Adrenal gland (tissue), 9 donors: ENCODE measurements at regions not wholly inside any gene's neighbourhood (a gene's known extent, or its start where the extent isn't known, plus 50 kb on each side); places are given as distances from the start of the nearest gene placed in this dataset.
A peak's percentile ranks its signal among the peaks of the same experiment; 100 is the strongest.
"Not testable (repeated sequence)": the region's sequence is repeated elsewhere in the genome, so short reads cannot be mapped to it uniquely, and the experiment has no call there.

Experiments used
- DNase-seq, 7 donors: peaks; one replicate each; pipeline ENCODE4 v3.0.0-alpha.2; 2019 to 2020
- H3K27ac ChIP-seq, 5 donors: fragments of 200-600 bp; sonication (generic) in 4 of 5; 1 replicate in 3 of 5; 2 replicates in 2 of 5; pipeline versions ENCODE4 v1.5.1 to v1.8.0; 2016 to 2020; ENCODE audit warnings: mild to moderate bottlenecking in 1 of 5
- H3K27me3 ChIP-seq: fragments of 200-600 bp; 2 replicates; pipeline ENCODE4 v1.8.0; 2021
- H3K36me3 ChIP-seq, 2 donors: fragments of 200-600 bp; replicated peaks in 1 of 2; 1 replicate in 1 of 2; 2 replicates in 1 of 2; pipeline versions ENCODE4 v1.5.1 to v1.8.0; 2018 to 2022
- H3K4me1 ChIP-seq, 2 donors: fragments of 200-600 bp; replicated peaks in 1 of 2; 1 replicate in 1 of 2; 2 replicates in 1 of 2; pipeline versions ENCODE4 v1.5.1 to v1.8.0; 2018 to 2021
- H3K4me3 ChIP-seq, 4 donors: fragments of 200-600 bp; sonication (generic) in 3 of 4; one replicate each; pipeline ENCODE4 v1.5.1; 2016 to 2018
- H3K9me3 ChIP-seq, 3 donors: fragments of 200-600 bp; sonication (generic) in 1 of 3; replicated peaks in 1 of 3; 1 replicate in 2 of 3; 2 replicates in 1 of 3; pipeline versions ENCODE4 v1.5.1 to v1.8.0; 2016 to 2021
- CTCF ChIP-seq, 6 experiments: fragments of 450-650 bp in 4 of 6; fragments of 200-600 bp in 2 of 6; sonication (generic) in 1 of 6; IDR thresholded peaks; 1 replicate in 5 of 6; 2 replicates in 1 of 6; pipeline versions ENCODE4 v1.5.1 to v1.8.0; 2016 to 2021; ENCODE audit warnings: antibody characterized with exemption in 6 of 6, mild to moderate bottlenecking in 2 of 6, moderate library complexity in 1 of 6
- POLR2A ChIP-seq, 2 donors: fragments of 450-650 bp; IDR thresholded peaks; one replicate each; pipeline ENCODE4 v1.6.1; 2017; ENCODE audit warnings: antibody characterized with exemption in 2 of 2, mild to moderate bottlenecking in 2 of 2, moderate library complexity in 1 of 2
- WGBS, 4 donors: extraction: QIAGEN DNeasy Blood & Tissue Kit in 2 of 4; methylation state at CpG; one replicate each; pipeline versions ENCODE4 v1.1.5 to v1.1.7; 2013 to 2017; 5-methylcytosine and 5-hydroxymethylcytosine counted together
- intact Hi-C, 2 donors: fragments of 100-400 bp; cut with DNase I; formaldehyde crosslinking; loops; one replicate each; pipeline versions ENCODE4 v1.14.1 to v1.15.0; 2022 to 2023
- donor health status: healthy with polysubstance abuse.
- donor health status: Bipolar disorder and iron deficiency.
- donor health status: DM: yes; HTN: yes; CAD: no.
- donor health status: DM: no; HTN: no; CAD: no.
- donor health status: DM: no; HTN: no; CAD: no.

GRCh38 chr20:30286157-30286556 lies 971.3 kb upstream of the DEFB115 start:
- Histone ChIP-seq H3K4me1 (no peaks in the 10 kb centered on the region), H3K27me3 (no peaks in the 10 kb centered on the region), H3K27ac (no peak overlapping the region), H3K9me3 (no peaks in the 10 kb centered on the region), H3K4me3 (no peak overlapping the region), H3K36me3 (no peaks in the 10 kb centered on the region)
- intact Hi-C loops: no loop called here
- 76 to 85% (median 83%) methylated on average over 15 of the region's 15 CpGs for WGBS, 4 donors
- TF ChIP-seq CTCF (IDR thresholded peaks at IDR 0.05) (no peak), POLR2A (IDR thresholded peaks at IDR 0.05) (no peak)
- DNase-seq: no peak

GRCh38 chr20:30287459-30287858 lies 970.0 kb upstream of the DEFB115 start:
- H3K9me3 ChIP-seq, H3K36me3 ChIP-seq, H3K4me3 ChIP-seq, intact Hi-C loops, H3K4me1 ChIP-seq, H3K27me3 ChIP-seq, DNase-seq, H3K27ac ChIP-seq: not testable (repeated sequence)
- 88 to 90% (median 89%) methylated on average over 10 to 22 of the region's 22 CpGs for WGBS, 4 donors

GRCh38 chr20:30288346-30288745 lies 969.1 kb upstream of the DEFB115 start:
- Histone ChIP-seq H3K4me3 (no peak overlapping the region), H3K27me3 (no peaks in the 10 kb centered on the region), H3K4me1 (no peaks in the 10 kb centered on the region), H3K36me3 (no peaks in the 10 kb centered on the region), H3K27ac (no peak overlapping the region), H3K9me3 (no peaks in the 10 kb centered on the region)
- WGBS, 4 donors: 59 to 75% (median 68%) methylated on average over 10 of the region's 10 CpGs
- intact Hi-C loops: no loop called here
- no peak for DNase-seq
- TF ChIP-seq POLR2A (IDR thresholded peaks at IDR 0.05): no peak
- no peak for TF ChIP-seq CTCF (IDR thresholded peaks at IDR 0.05)

- H3K4me1 ChIP-seq, H3K36me3 ChIP-seq, H3K4me3 ChIP-seq, DNase-seq, H3K9me3 ChIP-seq, H3K27me3 ChIP-seq, intact Hi-C loops, H3K27ac ChIP-seq: not testable (repeated sequence)
- WGBS, 4 donors: 25 to 83% (median 40%) methylated on average over 11 of the region's 11 CpGs
Measured at GRCh38 chr20:30289049-30289448, 968.4 kb upstream of the DEFB115 start.

- 15 to 81% (median 36%) methylated on average over 20 to 27 of the region's 27 CpGs for WGBS, 4 donors
- H3K4me1 ChIP-seq, H3K9me3 ChIP-seq, H3K27me3 ChIP-seq, H3K36me3 ChIP-seq, intact Hi-C loops: not testable (repeated sequence)
- peak in 1 of 7 donors; percentile 26 for DNase-seq
- Histone ChIP-seq H3K4me3 (peak overlapping the region in 2 of 4 donors; percentile 11 to 13), H3K27ac (peak overlapping the region in 2 of 5 donors; percentile 19 to 34)
Measured at GRCh38 chr20:30289711-30290141, 967.7 kb upstream of the DEFB115 start.

GRCh38 chr20:30290361-30291063 lies 967.0 kb upstream of the DEFB115 start:
- H3K4me3 ChIP-seq, H3K4me1 ChIP-seq, intact Hi-C loops, H3K36me3 ChIP-seq, H3K27me3 ChIP-seq, H3K9me3 ChIP-seq: not testable (repeated sequence)
- DNase-seq: peak in 5 of 7 donors; percentile 20 to 77 (median 41)
- H3K27ac ChIP-seq: peak overlapping the region in 1 of 5 donors; percentile 19
- 10 to 68% (median 23%) methylated on average over 10 to 27 of the region's 27 CpGs for WGBS, 4 donors

GRCh38 chr20:30291064-30291379 lies 966.4 kb upstream of the DEFB115 start:
- 22 to 92% (median 39%) methylated on average over 2 to 4 of the region's 4 CpGs for WGBS, 4 donors
- H3K4me3 ChIP-seq, H3K36me3 ChIP-seq, H3K9me3 ChIP-seq, intact Hi-C loops, H3K4me1 ChIP-seq, DNase-seq, H3K27me3 ChIP-seq, H3K27ac ChIP-seq: not testable (repeated sequence)

GRCh38 chr20:30291686-30292085 lies 965.8 kb upstream of the DEFB115 start:
- intact Hi-C loops, H3K9me3 ChIP-seq, H3K36me3 ChIP-seq, H3K27ac ChIP-seq, DNase-seq, H3K4me1 ChIP-seq, H3K27me3 ChIP-seq, H3K4me3 ChIP-seq: not testable (repeated sequence)
- WGBS, 4 donors: 93 to 97% (median 96%) methylated on average over 5 to 32 of the region's 32 CpGs; no CpG with 5 or more reads in 1 of the 4 donors

- DNase-seq, H3K4me3 ChIP-seq, H3K36me3 ChIP-seq, intact Hi-C loops, H3K9me3 ChIP-seq, H3K27me3 ChIP-seq, H3K27ac ChIP-seq, H3K4me1 ChIP-seq: not testable (repeated sequence)
- 53 to 75% (median 58%) methylated on average over 1 of the region's 1 CpG for WGBS, 4 donors
Measured at GRCh38 chr20:30295396-30295795, 962.1 kb upstream of the DEFB115 start.
